ENCODE measurements at regions not wholly inside any gene's neighbourhood (a gene's known extent, or its start where the extent isn't known, plus 50 kb on each side); places are given as distances from the start of the nearest gene placed in this dataset.
"Not testable (repeated sequence)": the region's sequence is repeated elsewhere in the genome, so short reads cannot be mapped to it uniquely, and the experiment has no call there.

GRCh38 chr1:245061808-245062207, 93.0 kb upstream of the KIF26B start:
- not testable (repeated sequence) for DNase-seq

- no peak for DNase-seq
These were observed 94.0 kb upstream of the KIF26B start for GRCh38 chr1:245060684-245061374.

GRCh38 chr1:245059806-245060424, 94.9 kb upstream of the KIF26B start:
- DNase-seq = no peak

DNA sequence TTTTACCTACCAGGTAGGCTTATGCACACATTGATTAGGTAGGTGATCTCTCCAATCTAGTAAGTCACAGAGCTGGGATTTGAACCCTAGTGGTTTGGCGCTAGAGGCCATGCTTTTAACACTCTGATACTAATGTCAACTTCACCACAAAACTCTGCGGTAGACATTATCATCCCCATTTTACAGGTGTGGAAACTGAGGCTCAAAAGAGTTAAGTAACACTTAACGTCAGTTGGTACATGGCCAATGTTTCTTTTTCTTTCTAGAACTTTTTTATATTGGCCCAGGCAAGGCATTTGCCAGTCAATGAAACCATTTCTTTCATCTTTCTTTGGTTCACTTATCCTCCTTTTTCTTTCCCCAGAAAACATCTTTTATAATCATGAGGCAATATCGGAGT, 95.9 kb upstream of the KIF26B start:
- DNase-seq = no peak

- no peak for DNase-seq
These were observed 96.3 kb upstream of the KIF26B start for GRCh38 chr1:245058436-245058835.

DNA sequence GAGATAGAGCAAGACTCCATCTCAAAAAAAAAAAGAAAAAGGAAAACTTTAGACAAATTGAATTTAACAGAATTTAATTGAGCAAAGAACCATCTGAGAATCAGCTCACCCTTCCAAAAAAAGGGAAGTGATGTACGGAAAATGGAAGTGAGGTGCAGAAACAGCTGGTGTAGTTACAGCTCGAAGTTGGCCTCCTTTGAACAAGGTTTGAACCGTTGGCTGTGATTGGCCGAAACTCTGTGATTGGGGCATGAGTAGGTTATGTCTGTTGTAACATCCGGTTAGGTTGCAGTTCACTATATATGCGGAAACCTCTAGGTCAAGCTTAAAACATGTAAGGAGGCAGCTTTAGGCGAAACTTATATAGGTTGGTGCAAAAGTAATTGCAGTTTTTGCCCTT, 97.9 kb upstream of the KIF26B start:
- no peak for DNase-seq

- not testable (repeated sequence) for DNase-seq
These were observed 98.5 kb upstream of the KIF26B start for GRCh38 chr1:245056296-245056695.

GRCh38 chr1:245055752-245056151, 99.0 kb upstream of the KIF26B start:
- no peak for DNase-seq

- DNase-seq = no peak
These were observed 100.1 kb upstream of the KIF26B start for GRCh38 chr1:245054507-245055270.

GRCh38 chr1:245054105-245054504, 100.7 kb upstream of the KIF26B start:
- no peak for DNase-seq

DNA sequence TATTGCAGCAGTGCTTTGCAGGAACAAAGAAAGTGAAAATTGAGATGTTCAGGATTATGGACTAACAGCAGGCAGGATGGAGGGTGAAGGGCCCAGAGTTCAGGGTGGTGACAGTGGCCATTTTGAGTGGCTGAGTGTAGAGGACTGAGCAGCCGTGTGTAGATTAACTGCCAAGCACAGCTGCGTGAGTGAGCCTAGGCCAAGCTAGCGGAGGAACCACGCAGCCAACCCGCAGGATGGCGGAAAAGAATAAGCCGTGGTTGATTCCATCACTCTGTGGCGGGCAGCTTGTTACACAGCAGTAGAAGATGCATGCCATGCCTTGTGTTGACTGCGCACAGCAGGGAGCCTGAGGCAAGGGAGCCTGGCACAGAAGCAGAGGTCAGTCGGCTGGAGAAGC, 102.5 kb upstream of the KIF26B start:
- no peak for DNase-seq

GRCh38 chr1:245051349-245052221, 103.2 kb upstream of the KIF26B start:
- no peak for DNase-seq

DNA sequence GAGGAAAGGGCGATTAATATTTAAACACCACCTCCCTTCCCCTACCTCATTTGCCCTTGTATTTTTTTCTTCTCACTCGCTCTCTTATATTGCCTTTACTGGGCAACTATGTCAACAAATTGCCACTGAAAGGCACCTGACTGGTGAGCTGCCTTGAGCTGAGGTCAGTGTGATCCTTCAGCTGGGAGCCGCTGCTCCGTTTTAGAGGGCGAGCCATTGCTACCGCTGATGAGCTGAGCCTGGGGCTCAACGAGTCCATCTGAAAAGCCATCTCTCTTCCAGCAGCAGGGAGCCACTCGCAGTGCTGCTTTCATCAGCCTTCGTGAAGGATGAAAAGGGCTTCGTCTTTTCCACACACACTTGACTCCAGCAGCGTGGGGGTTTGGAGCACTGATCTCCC, 108.0 kb upstream of the KIF26B start:
- no peak for DNase-seq

- no peak for DNase-seq
These were observed 108.5 kb upstream of the KIF26B start for GRCh38 chr1:245046315-245046714.

DNA sequence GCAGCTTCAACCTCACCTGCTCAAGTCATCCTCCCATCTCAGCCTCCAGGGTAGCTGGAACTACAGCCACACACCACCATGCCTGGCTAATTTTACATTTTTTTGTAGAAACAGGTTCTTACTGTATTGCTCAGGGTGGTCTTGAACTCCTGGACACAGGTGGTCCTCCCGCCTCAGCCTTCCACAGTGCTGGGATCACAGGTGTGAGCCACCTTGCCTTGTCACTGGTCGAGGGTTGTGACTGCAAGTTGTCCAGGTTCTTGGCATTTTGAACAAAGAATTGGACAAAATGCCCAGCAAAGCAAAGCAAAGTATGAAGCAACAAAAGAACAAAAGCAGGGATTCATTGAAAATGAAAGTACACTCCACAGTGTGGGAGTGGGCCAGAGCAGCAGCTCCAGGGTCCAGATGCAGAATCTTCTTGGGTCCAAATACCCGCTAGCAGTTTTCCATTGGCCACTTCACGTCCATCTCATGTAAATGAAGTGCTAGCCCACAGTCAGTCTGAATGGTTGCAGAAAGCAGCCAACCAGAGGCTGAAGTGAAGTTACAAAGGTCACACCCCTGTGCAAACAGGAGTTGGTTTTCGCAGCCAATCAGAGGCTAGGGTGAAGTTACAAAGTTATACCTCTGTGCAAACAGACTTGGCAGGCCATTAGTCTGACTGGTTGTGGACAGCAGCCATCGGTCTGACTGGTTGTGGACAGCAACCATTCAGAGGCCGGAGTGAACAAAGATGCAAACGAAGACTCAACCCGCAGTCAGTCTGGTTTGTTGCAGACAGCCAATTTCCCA, 109.5 kb upstream of the KIF26B start:
- no peak for DNase-seq

- DNase-seq = no peak
These were observed 111.2 kb upstream of the KIF26B start for GRCh38 chr1:245043611-245043940.

GRCh38 chr1:245041058-245041698, 113.6 kb upstream of the KIF26B start:
- DNase-seq = no peak

DNA sequence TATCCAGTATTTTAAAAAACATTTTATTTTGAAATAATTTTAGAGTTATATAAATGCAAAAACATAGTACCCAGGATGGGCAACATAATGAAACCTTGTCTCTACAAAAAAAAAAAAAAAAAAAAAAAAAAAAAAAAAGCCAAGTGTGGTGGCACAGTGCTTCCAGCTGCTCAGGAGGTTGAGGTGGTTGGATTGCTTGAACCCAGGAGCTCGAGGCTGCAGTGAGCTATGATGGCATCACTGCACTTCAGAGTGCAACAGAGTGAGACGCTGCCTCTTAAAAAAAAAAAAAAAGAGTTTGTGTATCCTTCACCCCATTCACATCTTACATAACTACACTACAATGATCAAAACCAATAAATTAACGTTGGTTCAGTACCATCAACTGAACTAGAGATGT, 115.6 kb upstream of the KIF26B start:
- no peak for DNase-seq

DNA sequence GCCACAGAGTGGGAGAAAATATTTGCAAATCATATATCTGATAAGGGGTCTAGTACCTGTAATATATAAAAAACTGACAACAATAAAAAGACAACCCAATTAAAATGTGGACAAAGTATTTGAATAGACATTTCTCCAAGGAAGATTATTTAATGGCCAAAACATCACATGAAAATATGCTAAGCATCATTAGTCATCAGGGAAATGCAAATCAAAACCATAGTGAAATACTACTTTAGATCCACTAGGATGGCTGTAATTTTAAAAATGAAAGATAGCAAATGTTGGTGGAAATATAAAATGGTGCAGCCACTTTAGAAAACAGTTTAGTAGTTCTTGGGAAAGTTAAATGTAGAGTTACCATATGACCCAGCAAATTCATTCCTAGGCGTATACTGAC, 118.7 kb upstream of the KIF26B start:
- DNase-seq = no peak

GRCh38 chr1:245031041-245031440, 123.7 kb upstream of the KIF26B start:
- no peak for DNase-seq

- DNase-seq = no peak
These were observed 128.5 kb upstream of the KIF26B start for GRCh38 chr1:245026247-245026646.

- DNase-seq = no peak
These were observed 129.3 kb upstream of the KIF26B start for GRCh38 chr1:245025525-245025924.
